GM12873 (cell line): ENCODE measurements at regions not wholly inside any gene's neighbourhood (a gene's known extent, or its start where the extent isn't known, plus 50 kb on each side); places are given as distances from the start of the nearest gene placed in this dataset.

Experiments
- TF ChIP-seq, protein P1 (sequence below): IDR thresholded peaks from 2 replicates; pipeline ENCODE4 v1.5.1; 2012; ENCODE audit warnings: low read depth, mild to moderate bottlenecking, moderate library complexity, low read length, control low read depth; ENCODE audit not compliant: insufficient read depth; ENCODE audit errors: missing control alignments

- TF ChIP-seq, protein P1, sequence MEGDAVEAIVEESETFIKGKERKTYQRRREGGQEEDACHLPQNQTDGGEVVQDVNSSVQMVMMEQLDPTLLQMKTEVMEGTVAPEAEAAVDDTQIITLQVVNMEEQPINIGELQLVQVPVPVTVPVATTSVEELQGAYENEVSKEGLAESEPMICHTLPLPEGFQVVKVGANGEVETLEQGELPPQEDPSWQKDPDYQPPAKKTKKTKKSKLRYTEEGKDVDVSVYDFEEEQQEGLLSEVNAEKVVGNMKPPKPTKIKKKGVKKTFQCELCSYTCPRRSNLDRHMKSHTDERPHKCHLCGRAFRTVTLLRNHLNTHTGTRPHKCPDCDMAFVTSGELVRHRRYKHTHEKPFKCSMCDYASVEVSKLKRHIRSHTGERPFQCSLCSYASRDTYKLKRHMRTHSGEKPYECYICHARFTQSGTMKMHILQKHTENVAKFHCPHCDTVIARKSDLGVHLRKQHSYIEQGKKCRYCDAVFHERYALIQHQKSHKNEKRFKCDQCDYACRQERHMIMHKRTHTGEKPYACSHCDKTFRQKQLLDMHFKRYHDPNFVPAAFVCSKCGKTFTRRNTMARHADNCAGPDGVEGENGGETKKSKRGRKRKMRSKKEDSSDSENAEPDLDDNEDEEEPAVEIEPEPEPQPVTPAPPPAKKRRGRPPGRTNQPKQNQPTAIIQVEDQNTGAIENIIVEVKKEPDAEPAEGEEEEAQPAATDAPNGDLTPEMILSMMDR = no peak
Observed at GRCh38 chr18:30487962-30488361, 554.6 kb downstream of the DSC3 start.

DNA sequence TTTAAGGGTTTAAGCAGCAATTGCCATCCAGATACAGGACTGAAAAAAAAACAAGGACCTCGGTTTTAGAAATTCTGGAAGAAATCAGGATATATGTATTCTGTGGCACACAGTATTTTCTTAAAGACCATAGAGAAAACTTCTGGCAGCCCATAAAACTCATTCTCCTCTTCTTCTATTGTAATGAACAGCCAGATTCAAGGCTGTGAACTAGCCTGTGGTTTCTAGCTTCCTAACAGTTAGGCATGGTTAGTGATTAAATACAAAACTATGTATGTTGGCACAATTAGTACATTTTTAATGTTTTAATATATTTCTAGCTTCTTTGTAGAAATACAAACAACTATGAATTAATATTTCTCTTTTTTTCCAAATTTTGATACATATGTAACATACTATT lies 555.7 kb downstream of the DSC3 start:
- TF ChIP-seq, protein P1 = no peak

DNA sequence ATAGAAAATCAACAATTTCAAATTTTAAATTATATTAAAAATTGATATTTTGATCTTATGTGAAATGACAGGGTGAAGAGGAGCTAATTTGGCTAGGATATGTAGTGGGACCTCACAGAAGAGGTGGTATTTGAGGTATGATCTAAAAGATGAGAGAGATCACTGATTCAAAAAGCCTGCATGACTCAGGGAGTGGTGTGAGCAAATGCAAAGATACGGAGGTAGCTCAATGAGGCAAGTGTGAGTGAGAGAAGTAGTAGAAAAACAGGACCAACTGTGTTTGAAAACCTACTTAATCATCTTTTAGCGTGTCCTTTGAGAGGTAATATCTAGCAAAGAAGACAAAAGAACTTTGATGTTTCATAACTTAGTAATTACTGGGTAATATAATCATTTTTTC lies 557.5 kb downstream of the DSC3 start:
- TF ChIP-seq, protein P1 = no peak

DNA sequence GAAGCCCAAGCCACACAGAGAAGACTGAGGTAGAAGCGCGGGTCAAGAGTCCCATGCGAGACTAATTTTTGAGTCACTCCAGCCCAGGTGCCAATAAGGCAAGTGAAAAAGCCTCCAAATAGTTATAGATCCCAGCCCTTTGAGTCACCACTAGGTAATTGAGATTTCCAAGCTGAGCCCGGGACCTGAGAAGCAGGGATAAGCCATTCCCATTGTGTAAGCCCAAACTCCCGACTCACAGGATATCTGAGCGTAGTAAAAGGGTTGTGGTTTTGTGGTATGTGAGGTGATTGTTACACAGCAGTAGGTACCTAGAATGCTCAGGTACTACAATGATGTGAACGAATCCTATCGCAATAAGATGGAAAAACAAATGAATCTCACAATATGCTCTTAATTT lies 560.7 kb downstream of the DSC3 start:
- TF ChIP-seq, protein P1 = no peak

DNA sequence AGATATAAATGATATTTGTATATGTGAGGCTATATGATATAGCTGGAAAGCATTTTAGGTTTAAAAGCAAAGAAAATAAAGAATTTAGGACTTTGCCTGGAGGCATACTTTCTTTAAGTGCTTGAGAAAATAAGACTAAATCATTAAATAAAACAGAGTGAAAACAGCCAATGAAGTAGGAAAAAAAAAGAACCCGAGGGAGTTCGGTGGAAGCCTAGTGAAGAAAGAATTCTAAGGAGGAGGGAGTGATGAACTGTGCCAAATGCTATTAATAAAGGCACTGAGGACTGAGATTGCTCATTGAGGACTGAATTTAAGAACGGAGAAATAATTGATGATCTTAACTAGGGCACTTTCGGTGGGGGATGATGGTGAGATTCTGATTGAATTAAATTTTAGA lies 573.5 kb downstream of the DSC3 start:
- TF ChIP-seq, protein P1 = no peak

DNA sequence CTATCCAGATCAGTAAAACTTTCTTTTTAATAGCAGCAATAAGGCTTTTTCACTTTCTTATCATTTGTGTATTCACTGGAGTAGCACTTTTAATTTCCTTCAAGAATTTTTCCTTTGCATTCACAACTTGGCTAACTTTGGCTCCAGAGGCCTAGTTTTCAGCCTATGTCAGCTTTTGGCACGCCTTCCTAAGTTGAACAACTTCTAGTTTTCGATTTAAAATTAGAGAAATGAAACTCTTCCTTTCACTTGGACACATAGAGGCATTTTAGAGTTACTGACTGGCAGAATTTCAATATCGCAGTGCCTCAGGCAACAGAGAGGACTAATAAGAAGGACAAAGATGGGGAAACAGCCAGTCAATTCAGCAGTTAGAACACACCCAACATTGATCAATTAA lies 577.4 kb downstream of the DSC3 start:
- TF ChIP-seq, protein P1 = no peak

GRCh38 chr18:30457156-30457555 lies 585.4 kb downstream of the DSC3 start:
- TF ChIP-seq, protein P1 = no peak
